BLaER1 treated with 17β-estradiol and CSF1 and Interleukin-3, amounts not matched to agents 10 nM and 100 nM (cell line): ENCODE measurements at regions not wholly inside any gene's neighbourhood (a gene's known extent, or its start where the extent isn't known, plus 50 kb on each side); places are given as distances from the start of the nearest gene placed in this dataset.
"Not testable (repeated sequence)": the region's sequence is repeated elsewhere in the genome, so short reads cannot be mapped to it uniquely, and the experiment has no call there.

ENCODE experiments used
- H3K27ac ChIP-seq, 11 experiments: shearing (Covaris generic); formaldehyde crosslinking; 2 replicates each; pipeline ENCODE4 v1.8.1; 2022
- H3K27me3 ChIP-seq, 11 experiments: shearing (Covaris generic); formaldehyde crosslinking; 2 replicates each; pipeline ENCODE4 v1.8.1; 2022
- H3K36me3 ChIP-seq, 11 experiments: shearing (Covaris generic); formaldehyde crosslinking; 2 replicates each; pipeline ENCODE4 v1.8.1; 2022
- H3K4me1 ChIP-seq, 10 experiments: shearing (Covaris generic); formaldehyde crosslinking; 2 replicates each; pipeline ENCODE4 v1.8.1; 2022
- H3K4me2 ChIP-seq, 11 experiments: shearing (Covaris generic); formaldehyde crosslinking; 2 replicates each; pipeline ENCODE4 v1.8.1; 2022
- H3K4me3 ChIP-seq, 10 experiments: shearing (Covaris generic); formaldehyde crosslinking; 2 replicates each; pipeline ENCODE4 v1.8.1; 2022
- H3K9ac ChIP-seq, 11 experiments: shearing (Covaris generic); formaldehyde crosslinking; 2 replicates each; pipeline ENCODE4 v1.8.1; 2022
- H3K9me3 ChIP-seq, 11 experiments: shearing (Covaris generic); formaldehyde crosslinking; replicated peaks in 1 of 11; 2 replicates each; pipeline ENCODE4 v1.8.1; 2022
- H4K20me1 ChIP-seq, 11 experiments: shearing (Covaris generic); formaldehyde crosslinking; 2 replicates each; pipeline ENCODE4 v1.8.1; 2022
- Cebpa-rat ChIP-seq, 11 experiments: shearing (Covaris generic); IDR thresholded peaks; 2 replicates each; pipeline ENCODE4 v1.8.1; 2022

- Histone ChIP-seq H3K36me3 (no peaks in the 10 kb centered on the region), H3K9ac (no peak overlapping the region), H4K20me1 (peaks cover 0 to 5% (median 0%) of the 10 kb centered on the region in 11 experiments; a peak in 3 of 22 replicates), H3K4me2 (no peak overlapping the region), H3K4me1 (no peaks in the 10 kb centered on the region), H3K27me3 (peaks cover 85 to 100% (median 96%) of the 10 kb centered on the region in 11 experiments), H3K4me3 (no peak overlapping the region), H3K27ac (no peak overlapping the region), H3K9me3 (no peaks in the 10 kb centered on the region)
- TF ChIP-seq Cebpa-rat (IDR thresholded peaks at IDR 0.05) = no peak
Measured at GRCh38 chrX:138858951-138859350, 147.4 kb upstream of the FGF13 start.

- Histone ChIP-seq H3K9ac (no peak overlapping the region), H4K20me1 (peaks cover 0 to 5% (median 0%) of the 10 kb centered on the region in 11 experiments; a peak in 3 of 22 replicates), H3K4me2 (no peak overlapping the region), H3K4me3 (no peak overlapping the region), H3K27ac (no peak overlapping the region), H3K27me3 (peaks cover 83 to 100% (median 96%) of the 10 kb centered on the region in 11 experiments), H3K36me3 (no peaks in the 10 kb centered on the region), H3K4me1 (no peaks in the 10 kb centered on the region), H3K9me3 (no peaks in the 10 kb centered on the region)
- no peak for TF ChIP-seq Cebpa-rat (IDR thresholded peaks at IDR 0.05)
Measured at GRCh38 chrX:138858438-138858837, 146.9 kb upstream of the FGF13 start.

- TF ChIP-seq Cebpa-rat (IDR thresholded peaks at IDR 0.05) = no peak
- Histone ChIP-seq H3K27me3 (peaks cover 75 to 100% (median 96%) of the 10 kb centered on the region in 11 experiments), H3K4me1 (no peaks in the 10 kb centered on the region), H3K27ac (no peak overlapping the region), H3K4me3 (no peak overlapping the region), H3K9me3 (no peaks in the 10 kb centered on the region), H4K20me1 (peaks cover 0 to 5% (median 0%) of the 10 kb centered on the region in 11 experiments; a peak in 3 of 22 replicates), H3K9ac (no peak overlapping the region), H3K4me2 (no peak overlapping the region), H3K36me3 (no peaks in the 10 kb centered on the region)
Measured at GRCh38 chrX:138856881-138857604, 145.5 kb upstream of the FGF13 start.

GRCh38 chrX:138853936-138854335, 142.4 kb upstream of the FGF13 start:
- H4K20me1 ChIP-seq = peaks cover 0 to 5% (median 0%) of the 10 kb centered on the region in 11 experiments; a peak in 2 of 22 replicates
- no peak for TF ChIP-seq Cebpa-rat (IDR thresholded peaks at IDR 0.05)
- no peak overlapping the region for H3K27ac ChIP-seq
- 0 out of 22 replicates have a peak, but pooled peaks cover 0 to 5% (median 0%) of the 10 kb centered on the region in 11 experiments for H3K9me3 ChIP-seq
- H3K4me1 ChIP-seq = no peaks in the 10 kb centered on the region
- no peak overlapping the region for H3K9ac ChIP-seq
- no peak overlapping the region for H3K4me2 ChIP-seq
- H3K27me3 ChIP-seq = peaks cover 78 to 100% (median 94%) of the 10 kb centered on the region in 11 experiments
- no peaks in the 10 kb centered on the region for H3K36me3 ChIP-seq
- H3K4me3 ChIP-seq = no peak overlapping the region

GRCh38 chrX:138849521-138849920, 138.0 kb upstream of the FGF13 start:
- Histone ChIP-seq H3K9me3 (0 out of 22 replicates have a peak, but pooled peaks cover 0 to 5% (median 0%) of the 10 kb centered on the region in 11 experiments), H3K27ac (no peak overlapping the region), H4K20me1 (no peaks in the 10 kb centered on the region; a peak in 1 of 22 replicates), H3K4me2 (no peak overlapping the region), H3K27me3 (peaks cover 80 to 100% (median 94%) of the 10 kb centered on the region in 11 experiments), H3K36me3 (no peaks in the 10 kb centered on the region), H3K9ac (no peak overlapping the region), H3K4me1 (no peaks in the 10 kb centered on the region), H3K4me3 (no peak overlapping the region)
- TF ChIP-seq Cebpa-rat (IDR thresholded peaks at IDR 0.05) = no peak

GRCh38 chrX:138847930-138848329, 136.4 kb upstream of the FGF13 start:
- Histone ChIP-seq H3K4me2 (no peak overlapping the region), H3K27ac (no peak overlapping the region), H3K9me3 (0 out of 22 replicates have a peak, but pooled peaks cover 0 to 5% (median 0%) of the 10 kb centered on the region in 11 experiments), H3K4me3 (no peak overlapping the region), H3K27me3 (peaks cover 87 to 100% (median 95%) of the 10 kb centered on the region in 11 experiments), H3K36me3 (no peaks in the 10 kb centered on the region), H3K9ac (no peak overlapping the region), H4K20me1 (no peaks in the 10 kb centered on the region; a peak in 1 of 22 replicates), H3K4me1 (no peaks in the 10 kb centered on the region)
- no peak for TF ChIP-seq Cebpa-rat (IDR thresholded peaks at IDR 0.05)

GRCh38 chrX:138845786-138846185, 134.3 kb upstream of the FGF13 start:
- Histone ChIP-seq H3K9me3 (0 out of 22 replicates have a peak, but pooled peaks cover 0 to 3% (median 0%) of the 10 kb centered on the region in 11 experiments), H3K4me1 (no peaks in the 10 kb centered on the region), H3K4me2 (no peak overlapping the region), H4K20me1 (no peaks in the 10 kb centered on the region; a peak in 2 of 22 replicates), H3K27me3 (peaks cover 95 to 100% (median 99%) of the 10 kb centered on the region in 11 experiments), H3K36me3 (no peaks in the 10 kb centered on the region), H3K27ac (no peak overlapping the region), H3K9ac (no peak overlapping the region), H3K4me3 (no peak overlapping the region)
- TF ChIP-seq Cebpa-rat (IDR thresholded peaks at IDR 0.05) = no peak

- Histone ChIP-seq H3K27me3 (peaks cover 37 to 57% (median 50%) of the 10 kb centered on the region in 11 experiments), H3K9me3 (peaks cover 10 to 37% (median 17%) of the 10 kb centered on the region in 11 experiments; a peak in 21 of 22 replicates)
- H3K9ac ChIP-seq, H4K20me1 ChIP-seq, H3K36me3 ChIP-seq, H3K27ac ChIP-seq, H3K4me2 ChIP-seq, H3K4me3 ChIP-seq, H3K4me1 ChIP-seq: not testable (repeated sequence)
Measured at GRCh38 chrX:138807400-138807799, 95.9 kb upstream of the FGF13 start.

GRCh38 chrX:138794246-138794645, 82.7 kb upstream of the FGF13 start:
- Histone ChIP-seq H3K4me1 (peaks cover 0 to 2% (median 0%) of the 10 kb centered on the region in 10 experiments; a peak in 1 of 20 replicates), H3K27me3 (peaks cover 34 to 92% (median 86%) of the 10 kb centered on the region in 11 experiments), H3K9me3 (peaks cover 0 to 16% (median 6%) of the 10 kb centered on the region in 11 experiments; a peak in 10 of 22 replicates), H3K27ac (no peak overlapping the region), H3K9ac (no peak overlapping the region), H3K36me3 (no peaks in the 10 kb centered on the region), H4K20me1 (no peaks in the 10 kb centered on the region), H3K4me2 (no peak overlapping the region), H3K4me3 (no peak overlapping the region)
- peak in 3 of 11 experiments; percentile 18 to 31 (median 21); a peak in 1 of 22 replicates for TF ChIP-seq Cebpa-rat (IDR thresholded peaks at IDR 0.05)
